AG20443 (cell line): ENCODE measurements at regions not wholly inside any gene's neighbourhood (a gene's known extent, or its start where the extent isn't known, plus 50 kb on each side); places are given as distances from the start of the nearest gene placed in this dataset.

Experiments used
- DNase-seq: peaks from one replicate; pipeline ENCODE4 v3.0.0; 2012; ENCODE audit warnings: low spot score, mixed read lengths

GRCh38 chr3:103057003-103057402 is 622.2 kb downstream of the ZPLD1 start:
- no peak for DNase-seq

- no peak for DNase-seq
Measured at GRCh38 chr3:103057487-103057886, 622.7 kb downstream of the ZPLD1 start.

DNA sequence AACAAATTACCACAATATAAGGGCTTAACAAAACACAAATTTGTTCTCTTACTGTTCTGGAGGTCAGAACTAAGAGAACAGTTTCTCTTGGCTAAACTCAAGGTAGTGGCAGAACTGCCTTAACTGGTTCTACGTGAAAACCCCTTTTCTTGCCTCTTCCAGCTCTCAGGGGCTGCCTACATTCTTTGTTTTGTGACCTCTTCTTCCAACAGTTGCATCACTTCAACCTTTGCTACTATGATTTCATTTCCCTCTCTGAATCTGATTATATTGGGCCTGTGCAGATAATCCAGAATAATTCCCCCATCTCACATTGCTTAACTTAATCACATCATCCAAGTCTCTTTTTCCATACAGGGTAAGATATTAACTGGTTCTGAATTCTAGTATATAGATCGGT is 624.6 kb downstream of the ZPLD1 start:
- DNase-seq: no peak

- DNase-seq: no peak
Measured at GRCh38 chr3:103060242-103060641, 625.4 kb downstream of the ZPLD1 start.

DNA sequence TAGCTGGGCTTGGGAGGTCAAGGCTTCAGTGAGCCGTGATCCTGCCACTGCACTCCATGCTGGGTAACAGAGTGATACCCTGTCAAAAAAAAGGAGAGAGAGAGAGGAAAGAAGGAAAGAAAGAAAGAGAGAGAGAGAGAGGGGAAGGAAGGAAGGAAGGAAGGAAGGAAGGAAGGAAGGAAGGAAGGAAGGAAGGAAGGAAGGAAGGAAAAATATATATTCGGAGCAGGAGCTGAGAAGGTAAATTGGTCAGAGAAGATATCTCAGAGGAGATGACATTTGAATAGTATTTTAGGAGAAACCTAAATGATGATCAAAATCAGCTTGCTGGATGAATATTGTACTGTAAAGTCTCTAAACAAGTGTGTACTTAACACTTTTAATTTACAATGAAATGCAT is 633.1 kb downstream of the ZPLD1 start:
- no peak for DNase-seq

- no peak for DNase-seq
Measured at GRCh38 chr3:103075282-103075681, 640.5 kb downstream of the ZPLD1 start.

DNA sequence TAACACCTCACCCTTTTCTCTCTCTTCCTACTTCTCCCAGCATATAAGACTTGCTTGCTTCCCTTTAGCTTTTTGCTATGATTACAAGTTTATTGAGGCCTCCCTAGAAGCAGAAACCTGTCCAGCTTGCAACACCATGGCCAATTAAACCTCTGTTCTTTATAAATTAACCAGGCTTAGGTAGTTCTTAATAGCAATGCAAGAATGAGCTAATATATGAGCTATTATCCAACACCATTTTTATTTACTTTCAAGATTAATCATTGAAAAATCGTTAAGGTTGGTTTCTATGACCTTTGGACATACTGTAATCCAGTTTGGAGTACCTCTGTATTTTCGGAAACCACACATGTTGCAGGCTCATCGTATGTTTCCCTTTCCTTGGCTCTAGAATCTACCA is 643.1 kb downstream of the ZPLD1 start:
- DNase-seq: no peak

DNA sequence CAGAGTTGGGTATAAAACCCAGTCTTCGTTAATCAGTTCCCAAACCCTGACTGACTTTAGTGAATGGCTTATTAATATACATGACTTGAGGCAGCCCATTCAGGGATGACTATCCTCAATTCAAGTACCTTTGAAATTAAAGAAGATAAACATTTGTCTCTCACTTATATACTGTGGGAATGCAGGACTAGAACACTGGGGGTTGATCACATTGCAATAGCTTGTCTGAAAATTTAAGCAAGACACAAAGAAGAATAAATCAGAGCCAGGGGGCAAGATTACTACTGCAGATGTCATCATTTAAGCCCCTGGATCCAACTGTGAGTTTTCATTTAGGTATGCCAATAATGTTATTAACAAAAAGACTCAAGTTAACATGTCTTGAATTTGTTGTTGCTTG is 647.7 kb downstream of the ZPLD1 start:
- no peak for DNase-seq

DNA sequence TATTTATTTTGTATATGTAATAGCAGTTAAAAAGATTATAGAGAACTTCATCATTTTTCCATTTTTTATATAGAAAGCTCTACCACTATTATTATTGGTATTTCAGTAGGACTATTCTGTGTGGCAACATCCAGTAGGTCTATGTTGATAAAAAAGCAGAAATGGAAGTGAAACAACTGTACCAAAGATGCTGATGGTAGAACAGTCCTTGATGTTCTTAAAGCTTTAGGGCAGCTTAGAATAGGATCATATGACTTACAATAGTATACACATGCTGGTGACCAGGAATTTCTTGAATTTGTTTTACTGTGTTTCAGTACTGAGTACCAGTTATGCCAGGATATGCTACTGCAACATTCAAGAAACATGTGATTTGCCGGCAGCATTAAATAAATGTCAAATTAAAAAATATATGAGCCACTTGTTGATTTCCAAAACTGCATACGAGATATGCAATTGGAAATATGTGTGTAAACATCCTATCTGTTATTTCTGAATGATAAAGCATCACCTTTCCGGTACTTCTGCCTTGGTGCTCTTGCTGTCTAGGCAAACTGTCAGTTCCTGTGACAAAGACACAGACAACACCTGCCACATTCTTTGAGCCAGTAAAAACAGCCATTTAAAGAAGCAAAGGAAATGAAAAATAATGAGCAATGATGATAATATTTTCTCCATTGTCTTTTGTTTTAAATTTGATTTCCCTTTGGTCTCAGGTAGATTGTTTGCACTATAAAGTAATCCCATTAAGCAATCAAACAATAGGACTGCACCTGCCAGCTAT is 649.2 kb downstream of the ZPLD1 start:
- DNase-seq: no peak

DNA sequence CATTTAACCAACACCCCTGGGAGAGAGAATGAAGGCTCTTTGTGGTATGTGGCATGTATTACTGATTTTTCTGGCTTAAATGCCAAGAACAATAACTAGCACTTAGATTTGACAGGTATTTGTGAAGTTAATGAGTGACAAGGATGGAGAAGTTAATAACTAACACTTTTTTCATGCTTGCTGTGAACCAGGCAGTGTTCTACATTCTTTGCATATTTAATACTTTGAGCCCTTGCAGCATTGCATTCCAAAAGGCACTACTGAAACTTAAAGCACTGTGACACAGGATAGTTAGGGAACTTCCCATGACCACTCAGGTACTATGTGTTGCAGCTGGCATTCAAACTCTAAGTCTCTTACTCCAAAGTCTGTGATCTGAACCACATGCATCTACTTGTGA is 650.6 kb downstream of the ZPLD1 start:
- DNase-seq: no peak

DNA sequence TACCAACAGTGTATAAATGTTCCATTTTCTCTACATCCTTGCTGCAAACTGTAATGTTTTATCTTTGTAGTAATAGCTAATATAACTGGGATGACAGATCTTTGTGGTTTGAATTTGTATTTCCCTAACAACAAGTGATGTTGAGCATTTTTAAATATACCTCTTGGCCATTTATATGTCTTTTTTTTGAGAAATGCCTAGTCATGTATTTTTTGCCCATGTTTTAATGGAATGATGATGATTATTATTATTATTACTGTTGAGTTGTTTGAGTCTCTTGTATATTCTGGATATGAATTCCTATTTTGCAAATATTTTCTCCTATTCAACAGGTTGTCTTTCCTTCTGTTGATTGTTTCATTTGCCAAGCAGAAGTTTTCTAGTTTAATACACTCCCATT is 654.9 kb downstream of the ZPLD1 start:
- DNase-seq: no peak

DNA sequence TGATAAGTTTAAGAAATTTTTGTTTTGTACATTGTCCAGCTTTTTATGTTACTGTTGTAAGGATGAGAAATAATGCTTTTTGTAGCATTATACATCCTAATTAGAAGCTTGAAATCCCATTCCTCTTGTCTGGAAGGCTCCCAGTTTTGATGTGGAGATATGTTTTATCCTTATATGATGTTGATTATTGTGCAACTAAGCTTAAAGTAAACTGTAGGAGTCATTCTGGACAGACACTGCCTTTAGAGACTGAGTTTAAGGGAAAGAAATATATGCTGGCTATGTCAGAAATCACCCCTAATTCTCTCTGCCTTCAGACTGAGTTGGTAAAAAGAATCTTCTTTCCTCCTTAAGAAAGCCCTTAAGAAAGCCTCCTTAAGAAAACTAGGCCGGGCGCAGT is 670.4 kb downstream of the ZPLD1 start:
- no peak for DNase-seq

DNA sequence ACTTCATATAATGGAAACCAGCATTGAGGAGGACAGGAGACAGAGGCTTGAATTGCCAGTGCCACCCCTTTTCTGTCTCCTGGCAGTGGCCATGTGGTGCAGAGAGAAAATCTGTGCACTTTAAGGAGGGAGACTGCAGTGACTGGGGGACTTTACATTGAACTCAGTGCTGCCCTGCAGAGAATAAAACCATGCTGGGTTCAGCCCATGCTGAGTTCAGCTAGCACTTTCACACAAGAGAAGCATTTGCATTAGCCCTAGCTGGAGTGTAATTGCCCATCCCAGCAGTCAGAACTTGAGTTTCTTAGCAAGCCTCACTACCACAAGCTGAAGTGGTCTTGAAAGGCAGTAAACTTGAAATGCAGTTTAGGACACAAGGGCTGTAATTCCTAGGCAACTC is 677.5 kb downstream of the ZPLD1 start:
- no peak for DNase-seq

DNA sequence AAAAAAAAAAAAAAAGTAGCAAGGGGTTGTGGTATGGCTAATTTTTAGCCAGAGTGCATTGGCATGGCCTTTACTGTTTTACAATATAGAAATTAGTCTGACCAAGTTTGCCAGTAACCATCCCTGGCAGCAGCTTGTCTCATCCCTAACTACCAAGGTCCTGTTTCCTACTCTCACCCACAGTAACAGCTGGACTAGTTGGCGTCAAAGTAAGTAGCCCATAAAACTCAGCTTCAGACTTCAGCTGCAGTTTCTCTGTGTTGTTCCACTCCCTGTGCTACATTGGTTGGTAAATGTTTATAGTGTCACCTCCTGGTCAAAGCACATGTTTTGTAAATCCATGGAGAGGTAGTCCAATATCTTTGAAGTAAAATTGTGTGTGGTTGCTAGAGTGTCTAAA is 691.3 kb downstream of the ZPLD1 start:
- no peak for DNase-seq

DNA sequence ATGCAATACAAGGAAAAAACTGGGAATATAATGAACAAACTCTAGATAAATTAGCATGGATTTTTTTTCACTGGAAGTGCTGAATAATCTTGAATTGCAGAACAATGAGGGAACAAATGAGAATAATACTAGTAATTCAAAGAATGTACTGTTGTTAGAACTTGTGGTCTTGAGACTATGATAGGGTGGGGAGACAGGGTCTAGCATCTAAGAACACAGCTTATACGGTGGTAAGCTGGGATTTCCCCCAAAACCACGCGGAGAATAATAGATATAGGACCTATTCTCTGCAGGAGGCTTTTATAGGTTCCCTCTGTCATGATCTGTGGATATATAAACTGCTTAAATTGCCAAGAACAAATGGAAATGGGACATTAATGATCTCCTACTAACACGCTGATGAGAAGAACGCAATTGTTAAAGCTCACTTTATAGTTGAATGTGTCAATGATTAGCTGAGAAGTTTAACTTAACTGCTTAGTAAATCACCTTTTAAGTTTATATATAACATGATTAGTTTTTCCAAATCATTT is 692.3 kb downstream of the ZPLD1 start:
- no peak for DNase-seq

- DNase-seq: no peak
Measured at GRCh38 chr3:103127737-103128136, 692.9 kb downstream of the ZPLD1 start.

DNA sequence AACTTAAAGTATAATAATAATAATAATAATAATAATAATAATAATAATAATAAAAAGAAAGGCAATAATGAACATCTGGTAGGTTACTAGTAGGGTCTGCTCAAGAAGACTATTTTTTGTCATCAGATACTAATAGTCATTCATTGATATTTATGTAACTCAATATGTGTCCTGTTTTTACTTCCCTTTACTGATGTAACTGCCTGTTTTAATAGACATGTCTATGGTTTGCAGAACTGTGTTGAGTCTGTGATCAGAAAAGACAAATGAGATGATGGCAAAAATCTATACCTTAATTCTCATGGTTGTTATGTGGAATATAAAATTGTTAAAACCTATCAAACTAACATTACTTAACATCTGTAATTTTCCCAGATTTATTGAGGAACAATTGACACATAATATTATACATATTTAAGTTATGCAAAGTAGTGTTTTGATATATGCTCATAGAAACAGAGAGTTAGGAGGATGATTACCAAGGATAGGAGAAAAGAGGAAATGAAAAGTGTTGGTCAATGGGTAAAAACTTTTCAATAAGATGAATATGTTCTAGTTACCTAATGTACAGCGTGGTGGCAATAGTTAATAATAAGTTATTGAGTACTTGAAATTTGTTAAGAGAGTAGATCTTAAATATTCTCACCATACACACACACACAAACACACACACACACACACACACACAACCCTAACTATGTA is 699.4 kb downstream of the ZPLD1 start:
- DNase-seq: no peak

DNA sequence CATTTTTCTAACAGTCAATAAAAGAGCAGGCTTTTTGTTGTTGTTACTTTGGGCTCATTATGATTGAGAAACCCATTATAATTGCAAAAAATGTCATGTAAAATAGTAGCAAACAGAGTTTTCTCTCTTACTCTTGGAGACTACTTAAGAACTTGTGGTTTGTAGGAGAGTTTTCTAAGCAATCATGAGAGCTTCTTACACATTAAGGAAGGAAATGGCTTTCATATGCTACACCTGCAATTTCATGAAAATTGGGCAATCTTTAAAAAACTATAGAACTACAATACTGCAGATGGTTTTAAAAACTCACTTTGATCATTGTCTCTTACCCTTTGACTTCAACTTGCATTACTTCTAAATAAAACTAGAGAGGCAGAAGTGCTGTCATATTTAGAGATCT is 701.8 kb downstream of the ZPLD1 start:
- no peak for DNase-seq

GRCh38 chr3:103137830-103138229 is 703.0 kb downstream of the ZPLD1 start:
- DNase-seq: no peak

DNA sequence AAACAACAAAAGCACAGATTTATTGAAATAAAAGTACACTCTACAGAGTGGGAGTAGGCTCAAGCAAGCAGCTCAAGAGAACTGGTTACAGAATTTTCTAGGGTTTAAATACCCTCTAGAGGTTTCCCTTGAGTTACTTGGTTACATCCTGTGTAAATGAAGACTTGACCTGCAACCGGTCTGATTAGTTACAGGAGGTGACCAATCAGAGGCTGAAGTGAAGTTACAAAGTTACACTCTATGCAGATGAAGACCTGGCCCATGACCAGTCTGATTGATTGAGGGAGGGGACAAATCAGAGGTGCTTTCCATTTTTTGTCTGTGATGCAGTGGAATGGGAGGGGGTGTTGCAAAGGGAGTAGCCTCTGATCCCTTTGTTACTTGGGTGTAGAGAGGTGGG is 723.4 kb downstream of the ZPLD1 start:
- DNase-seq: no peak

GRCh38 chr3:103166890-103167289 is 732.1 kb downstream of the ZPLD1 start:
- DNase-seq: no peak

GRCh38 chr3:103167850-103168249 is 733.0 kb downstream of the ZPLD1 start:
- no peak for DNase-seq

DNA sequence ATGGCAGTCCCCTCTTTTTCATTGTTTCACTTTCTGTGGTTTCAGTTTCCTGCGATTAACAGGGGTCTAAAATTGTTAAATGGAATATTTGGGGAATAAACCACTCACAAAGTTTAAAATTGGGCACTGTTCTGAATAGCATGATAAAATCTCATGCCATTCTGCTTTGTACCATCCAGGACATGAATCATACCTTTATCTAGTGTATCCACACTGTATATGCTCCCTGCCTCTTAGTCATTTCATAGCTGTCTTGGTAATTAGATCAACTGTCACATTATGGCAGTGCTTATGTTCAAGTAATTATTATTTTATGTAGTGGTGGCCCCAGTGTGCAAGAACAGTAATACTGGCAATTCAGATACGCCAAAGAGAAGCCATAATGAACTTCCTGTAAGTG is 734.5 kb downstream of the ZPLD1 start:
- DNase-seq: no peak

- DNase-seq: no peak
Measured at GRCh38 chr3:103170651-103171050, 735.8 kb downstream of the ZPLD1 start.
